ENCODE measurements at regions not wholly inside any gene's neighbourhood (a gene's known extent, or its start where the extent isn't known, plus 50 kb on each side); places are given as distances from the start of the nearest gene placed in this dataset.
"Not testable (repeated sequence)": the region's sequence is repeated elsewhere in the genome, so short reads cannot be mapped to it uniquely, and the experiment has no call there.

- not testable (repeated sequence) for H3K9me3 Mint-ChIP-seq; H3K36me3 Mint-ChIP-seq (ENCODE audit: low read depth); H3K4me3 Mint-ChIP-seq; ATAC-seq (replicated peaks); H3K27me3 Mint-ChIP-seq; H3K4me1 Mint-ChIP-seq; H3K27ac Mint-ChIP-seq
Observed at GRCh38 chr7:6955990-6956566, 130.0 kb upstream of the CCZ1B start.

DNA sequence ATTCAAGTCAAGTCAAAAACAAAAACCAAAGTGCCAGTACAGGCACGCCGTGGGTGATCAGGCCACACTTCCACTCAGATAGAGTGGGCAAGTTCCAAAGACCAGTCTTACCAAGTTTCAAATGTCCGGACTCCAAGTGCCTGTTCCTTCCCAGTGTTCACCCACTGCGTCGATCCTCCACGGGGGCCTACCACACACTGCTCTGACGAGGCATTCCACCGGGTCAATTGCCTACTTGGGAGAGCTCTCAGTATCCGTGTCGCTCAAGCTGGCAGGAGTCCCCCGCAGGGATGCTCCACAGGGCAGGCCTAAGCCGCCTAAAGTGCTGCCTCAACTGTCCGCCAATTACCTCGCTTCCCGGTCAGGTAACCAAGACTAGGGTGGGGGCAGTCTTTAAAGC is 132.3 kb upstream of the CCZ1B start:
- H3K9me3 Mint-ChIP-seq; ATAC-seq (replicated peaks); H3K4me3 Mint-ChIP-seq; H3K36me3 Mint-ChIP-seq (ENCODE audit: low read depth); H3K4me1 Mint-ChIP-seq; H3K27ac Mint-ChIP-seq: not testable (repeated sequence)
- H3K27me3 Mint-ChIP-seq = peaks cover 19% of the 10 kb centered on the region

DNA sequence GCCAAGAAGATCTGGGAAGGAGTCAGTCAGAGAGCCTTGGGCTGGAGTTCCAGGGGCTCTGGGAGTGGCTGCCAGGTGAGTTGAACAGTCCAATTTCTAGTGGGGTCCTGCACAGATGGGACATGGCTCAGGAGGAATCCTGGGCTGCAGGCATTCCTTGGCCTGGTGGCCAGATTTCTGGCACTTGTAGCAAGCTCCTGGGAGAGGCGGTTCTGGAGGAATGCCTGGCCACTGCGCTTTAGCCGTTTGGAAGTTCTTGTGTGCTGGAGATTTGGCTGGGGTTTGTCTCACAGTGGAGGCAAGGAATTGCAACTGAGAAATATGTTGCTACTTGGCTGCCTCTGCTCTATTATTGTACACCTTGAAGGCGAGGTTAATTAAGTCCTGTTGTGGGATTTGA is 133.9 kb upstream of the CCZ1B start:
- ATAC-seq (replicated peaks); H3K27ac Mint-ChIP-seq; H3K9me3 Mint-ChIP-seq; H3K36me3 Mint-ChIP-seq (ENCODE audit: low read depth); H3K4me3 Mint-ChIP-seq; H3K4me1 Mint-ChIP-seq: not testable (repeated sequence)
- peaks cover 19% of the 10 kb centered on the region for H3K27me3 Mint-ChIP-seq

DNA sequence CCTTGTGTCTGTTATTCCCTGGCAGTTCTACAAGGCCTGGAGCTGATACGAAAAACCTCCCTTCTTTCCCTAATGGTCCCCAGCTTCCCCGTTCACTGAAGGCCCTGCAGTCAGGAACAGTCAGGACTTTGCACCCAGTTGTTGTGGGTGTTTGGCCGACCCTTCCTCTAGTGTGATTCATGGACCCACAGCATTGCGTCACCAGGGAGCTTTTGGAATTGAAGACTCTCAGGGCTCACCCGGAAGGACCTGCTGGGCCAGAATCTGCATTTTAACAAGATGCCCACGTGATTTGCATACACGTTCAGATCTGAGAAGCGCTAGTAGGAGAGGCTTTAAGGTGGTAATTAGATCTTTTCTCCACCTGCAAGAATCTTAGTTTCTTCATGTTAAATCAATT is 136.8 kb upstream of the CCZ1B start:
- H3K9me3 Mint-ChIP-seq; ATAC-seq (replicated peaks); H3K4me1 Mint-ChIP-seq; H3K36me3 Mint-ChIP-seq (ENCODE audit: low read depth); H3K4me3 Mint-ChIP-seq; H3K27ac Mint-ChIP-seq: not testable (repeated sequence)
- H3K27me3 Mint-ChIP-seq = peaks cover 19% of the 10 kb centered on the region

DNA sequence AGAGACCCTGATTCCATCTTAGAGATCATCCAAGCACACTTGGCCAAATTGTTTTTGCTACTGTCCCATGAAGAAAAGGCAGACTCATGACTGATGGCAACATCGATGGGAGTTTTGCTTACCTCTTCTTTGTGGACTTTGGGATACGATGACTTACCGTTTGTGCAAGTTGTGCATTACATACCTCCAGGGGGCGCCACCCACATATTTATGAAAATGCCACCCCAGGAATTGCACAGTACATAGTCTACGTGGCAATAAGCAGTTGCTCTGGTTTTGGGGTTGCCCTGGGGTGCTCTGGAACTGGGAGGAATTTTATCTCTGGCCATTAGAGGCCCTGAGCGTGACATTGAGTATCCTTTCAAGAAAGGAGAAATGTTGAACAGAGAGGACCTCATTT is 139.0 kb upstream of the CCZ1B start:
- not testable (repeated sequence) for ATAC-seq (replicated peaks); H3K4me3 Mint-ChIP-seq; H3K36me3 Mint-ChIP-seq (ENCODE audit: low read depth); H3K9me3 Mint-ChIP-seq; H3K4me1 Mint-ChIP-seq; H3K27ac Mint-ChIP-seq
- H3K27me3 Mint-ChIP-seq = peaks cover 19% of the 10 kb centered on the region

GRCh38 chr7:6970180-6970579 is 144.1 kb upstream of the CCZ1B start:
- not testable (repeated sequence) for H3K27ac Mint-ChIP-seq; H3K4me3 Mint-ChIP-seq; ATAC-seq (replicated peaks); H3K27me3 Mint-ChIP-seq; H3K9me3 Mint-ChIP-seq; H3K4me1 Mint-ChIP-seq; H3K36me3 Mint-ChIP-seq (ENCODE audit: low read depth)

GRCh38 chr7:6974876-6975275 is 148.8 kb upstream of the CCZ1B start:
- H3K4me1 Mint-ChIP-seq; H3K4me3 Mint-ChIP-seq; H3K9me3 Mint-ChIP-seq; H3K36me3 Mint-ChIP-seq (ENCODE audit: low read depth); ATAC-seq (replicated peaks); H3K27ac Mint-ChIP-seq; H3K27me3 Mint-ChIP-seq: not testable (repeated sequence)

DNA sequence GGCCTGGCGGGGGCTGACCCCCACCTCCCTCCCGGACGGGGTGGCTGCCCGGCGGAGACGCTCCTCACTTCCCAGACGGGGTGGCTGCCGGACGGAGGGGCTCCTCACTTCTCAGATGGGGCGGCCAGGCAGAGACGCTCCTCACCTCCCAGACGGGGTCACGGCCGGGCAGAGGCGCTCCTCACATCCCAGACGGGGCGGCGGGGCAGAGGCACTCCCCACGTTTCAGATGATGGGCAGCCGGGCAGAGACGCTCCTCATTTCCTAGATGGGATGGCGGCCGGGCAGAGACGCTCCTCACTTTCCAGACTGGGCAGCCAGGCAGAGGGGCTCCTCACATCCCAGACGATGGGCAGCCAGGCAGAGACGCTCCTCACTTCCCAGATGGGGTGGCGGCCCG is 149.3 kb upstream of the CCZ1B start:
- ATAC-seq (replicated peaks); H3K4me3 Mint-ChIP-seq; H3K27me3 Mint-ChIP-seq; H3K27ac Mint-ChIP-seq; H3K4me1 Mint-ChIP-seq; H3K9me3 Mint-ChIP-seq; H3K36me3 Mint-ChIP-seq (ENCODE audit: low read depth): not testable (repeated sequence)

DNA sequence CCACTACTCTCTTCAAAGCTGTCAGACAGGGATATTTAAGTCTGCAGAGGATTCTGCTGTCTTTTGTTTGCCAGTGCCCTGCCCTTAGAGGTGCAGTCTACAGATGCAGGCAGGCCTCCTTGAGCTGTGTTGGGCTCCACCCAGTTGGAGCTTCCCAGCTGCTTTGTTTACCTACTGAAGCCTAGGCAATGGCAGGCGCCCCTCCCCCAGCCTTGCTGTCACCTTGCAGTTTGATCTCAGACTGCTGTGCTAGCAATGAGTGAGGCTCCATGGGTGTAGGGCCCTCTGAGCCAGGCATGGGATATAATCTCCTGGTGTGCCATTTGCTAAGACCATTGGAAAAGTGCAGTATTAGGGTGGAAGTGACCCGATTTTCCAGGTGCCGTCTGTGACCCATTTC is 151.3 kb upstream of the CCZ1B start:
- H3K4me1 Mint-ChIP-seq; ATAC-seq (replicated peaks); H3K9me3 Mint-ChIP-seq; H3K4me3 Mint-ChIP-seq; H3K27me3 Mint-ChIP-seq; H3K36me3 Mint-ChIP-seq (ENCODE audit: low read depth); H3K27ac Mint-ChIP-seq: not testable (repeated sequence)

DNA sequence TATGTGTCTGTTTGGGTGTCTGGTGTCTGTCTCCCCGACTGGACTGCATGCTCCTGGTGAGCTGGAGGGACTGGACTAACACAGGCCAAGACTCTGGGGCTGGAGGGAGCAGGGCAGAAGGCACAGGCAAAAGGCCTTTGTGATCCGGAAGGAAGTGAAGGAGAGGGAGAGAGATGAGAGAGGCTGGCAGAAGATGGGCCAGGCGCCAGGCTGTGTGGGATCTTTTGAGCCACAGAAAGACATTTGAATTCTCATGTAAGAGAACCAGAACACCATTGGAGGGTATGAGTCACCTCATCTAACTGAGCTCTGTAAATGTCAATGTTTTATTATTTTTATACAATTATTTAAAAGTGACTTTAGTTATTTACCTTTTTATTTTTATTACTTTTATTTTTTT is 152.3 kb upstream of the CCZ1B start:
- H3K4me1 Mint-ChIP-seq; H3K36me3 Mint-ChIP-seq (ENCODE audit: low read depth); H3K27ac Mint-ChIP-seq; H3K9me3 Mint-ChIP-seq; H3K27me3 Mint-ChIP-seq; ATAC-seq (replicated peaks); H3K4me3 Mint-ChIP-seq: not testable (repeated sequence)

DNA sequence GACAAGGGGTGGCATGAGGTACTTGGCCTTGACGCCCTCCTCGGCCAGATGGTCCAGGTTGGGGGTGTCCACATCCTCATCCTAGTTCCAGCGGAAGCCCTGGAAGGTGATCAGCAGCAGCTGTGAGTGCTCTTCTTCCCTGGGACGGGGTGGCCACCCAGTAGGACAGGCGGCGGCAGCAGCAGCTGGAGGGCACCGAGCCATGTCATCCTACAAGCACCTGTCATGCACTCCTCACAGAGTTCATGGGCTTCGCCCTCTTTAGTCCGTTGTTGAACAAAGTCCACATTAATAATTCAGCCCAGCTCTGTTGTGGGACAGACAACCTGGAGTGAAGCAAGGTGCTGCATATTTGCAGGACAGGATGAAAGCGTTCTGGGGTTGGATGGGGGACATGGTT is 153.4 kb upstream of the CCZ1B start:
- not testable (repeated sequence) for H3K36me3 Mint-ChIP-seq (ENCODE audit: low read depth); H3K9me3 Mint-ChIP-seq; H3K4me3 Mint-ChIP-seq; H3K27me3 Mint-ChIP-seq; ATAC-seq (replicated peaks); H3K4me1 Mint-ChIP-seq; H3K27ac Mint-ChIP-seq

DNA sequence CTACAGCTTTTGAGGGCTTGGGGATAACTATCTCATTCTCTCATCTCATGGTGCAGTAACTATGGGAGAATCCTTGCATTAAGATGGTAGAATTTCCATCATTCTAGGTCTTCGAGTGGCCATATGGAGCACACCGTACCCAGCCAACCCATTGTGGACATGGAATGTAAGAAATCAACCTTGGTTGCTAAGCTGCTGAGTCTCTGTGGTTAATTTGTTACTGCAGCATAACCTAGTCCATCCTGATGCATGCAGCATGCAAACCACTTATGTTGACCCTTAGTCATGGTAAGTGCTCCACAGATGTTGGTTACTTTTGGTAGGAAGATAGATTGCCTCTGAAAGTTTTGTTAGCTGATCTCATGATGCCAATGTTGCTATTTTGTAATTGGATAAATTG is 156.3 kb upstream of the CCZ1B start:
- H3K9me3 Mint-ChIP-seq; H3K4me3 Mint-ChIP-seq; H3K27me3 Mint-ChIP-seq; H3K27ac Mint-ChIP-seq; H3K36me3 Mint-ChIP-seq (ENCODE audit: low read depth); ATAC-seq (replicated peaks); H3K4me1 Mint-ChIP-seq: not testable (repeated sequence)

GRCh38 chr7:6986892-6987291 is 160.8 kb upstream of the CCZ1B start:
- not testable (repeated sequence) for H3K27me3 Mint-ChIP-seq; H3K9me3 Mint-ChIP-seq; H3K27ac Mint-ChIP-seq; ATAC-seq (replicated peaks); H3K4me3 Mint-ChIP-seq; H3K36me3 Mint-ChIP-seq (ENCODE audit: low read depth)
- H3K4me1 Mint-ChIP-seq = peaks cover 13% of the 10 kb centered on the region

- H3K36me3 Mint-ChIP-seq (ENCODE audit: low read depth); ATAC-seq (replicated peaks); H3K4me3 Mint-ChIP-seq; H3K27me3 Mint-ChIP-seq; H3K27ac Mint-ChIP-seq; H3K9me3 Mint-ChIP-seq: not testable (repeated sequence)
- H3K4me1 Mint-ChIP-seq = peaks cover 13% of the 10 kb centered on the region
Observed at GRCh38 chr7:6988608-6989007, 162.5 kb upstream of the CCZ1B start.

- not testable (repeated sequence) for ATAC-seq (replicated peaks); H3K27me3 Mint-ChIP-seq; H3K4me3 Mint-ChIP-seq; H3K36me3 Mint-ChIP-seq (ENCODE audit: low read depth); H3K9me3 Mint-ChIP-seq
- Mint-ChIP-seq H3K27ac (peak overlapping the region; percentile 97), H3K4me1 (peaks cover 13% of the 10 kb centered on the region)
Observed at GRCh38 chr7:6989968-6990367, 163.9 kb upstream of the CCZ1B start.

- not testable (repeated sequence) for H3K27me3 Mint-ChIP-seq; H3K36me3 Mint-ChIP-seq (ENCODE audit: low read depth); ATAC-seq (replicated peaks); H3K9me3 Mint-ChIP-seq
- Mint-ChIP-seq H3K4me1 (peaks cover 13% of the 10 kb centered on the region), H3K4me3 (peak overlapping the region; percentile 76), H3K27ac (peak overlapping the region; percentile 97)
Observed at GRCh38 chr7:6990426-6991152, 164.5 kb upstream of the CCZ1B start.
